ENCODE measurements at regions not wholly inside any gene's neighbourhood (a gene's known extent, or its start where the extent isn't known, plus 50 kb on each side); places are given as distances from the start of the nearest gene placed in this dataset.
"Not testable (repeated sequence)": the region's sequence is repeated elsewhere in the genome, so short reads cannot be mapped to it uniquely, and the experiment has no call there.

- in situ Hi-C loops (cut with MboI; ENCODE audit: low pct_unique_long_range_greater_than_20kb, low sequenced_read_pairs, unreplicated experiment) = no loop called here
- DNase-seq (ENCODE audit: low spot score) = no peak
- TF ChIP-seq CTCF (IDR thresholded peaks at IDR 0.05; ENCODE audit: extremely low read depth, insufficient read depth, missing control alignments) = no peak
Measured at GRCh38 chr16:16928532-16929109, 542.1 kb downstream of the XYLT1 start.

- no peak for TF ChIP-seq CTCF (IDR thresholded peaks at IDR 0.05; ENCODE audit: extremely low read depth, insufficient read depth, missing control alignments)
- in situ Hi-C loops (cut with MboI; ENCODE audit: low pct_unique_long_range_greater_than_20kb, low sequenced_read_pairs, unreplicated experiment) = no loop called here
- DNase-seq (ENCODE audit: low spot score) = no peak
Measured at GRCh38 chr16:16930309-16931000, 540.3 kb downstream of the XYLT1 start.

- in situ Hi-C loops (cut with MboI; ENCODE audit: low pct_unique_long_range_greater_than_20kb, low sequenced_read_pairs, unreplicated experiment) = no loop called here
- no peak for TF ChIP-seq CTCF (IDR thresholded peaks at IDR 0.05; ENCODE audit: extremely low read depth, insufficient read depth, missing control alignments)
- DNase-seq (ENCODE audit: low spot score) = no peak
Measured at GRCh38 chr16:16933861-16934260, 536.9 kb downstream of the XYLT1 start.

- in situ Hi-C loops (cut with MboI; ENCODE audit: low pct_unique_long_range_greater_than_20kb, low sequenced_read_pairs, unreplicated experiment) = no loop called here
Measured at GRCh38 chr16:16934660-16935059, 536.1 kb downstream of the XYLT1 start.

GRCh38 chr16:16935909-16936308 is 534.9 kb downstream of the XYLT1 start:
- DNase-seq (ENCODE audit: low spot score); in situ Hi-C loops (cut with MboI; ENCODE audit: low pct_unique_long_range_greater_than_20kb, low sequenced_read_pairs, unreplicated experiment): not testable (repeated sequence)

More at GRCh38 chr16:16934660-16935059, 536.1 kb downstream of the XYLT1 start:
- no peak for DNase-seq (ENCODE audit: low spot score)
- TF ChIP-seq CTCF (IDR thresholded peaks at IDR 0.05; ENCODE audit: extremely low read depth, insufficient read depth, missing control alignments) = no peak

- in situ Hi-C loops (cut with MboI; ENCODE audit: low pct_unique_long_range_greater_than_20kb, low sequenced_read_pairs, unreplicated experiment) = no loop called here
- no peak for TF ChIP-seq CTCF (IDR thresholded peaks at IDR 0.05; ENCODE audit: extremely low read depth, insufficient read depth, missing control alignments)
- no peak for DNase-seq (ENCODE audit: low spot score)
Measured at GRCh38 chr16:16937576-16937975, 533.2 kb downstream of the XYLT1 start.

GRCh38 chr16:16938009-16938408 is 532.8 kb downstream of the XYLT1 start:
- in situ Hi-C loops (cut with MboI; ENCODE audit: low pct_unique_long_range_greater_than_20kb, low sequenced_read_pairs, unreplicated experiment) = no loop called here
- TF ChIP-seq CTCF (IDR thresholded peaks at IDR 0.05; ENCODE audit: extremely low read depth, insufficient read depth, missing control alignments) = no peak
- DNase-seq (ENCODE audit: low spot score) = no peak

Measured in GM13977 (cell line).